ENCODE measurements at regions not wholly inside any gene's neighbourhood (a gene's known extent, or its start where the extent isn't known, plus 50 kb on each side); places are given as distances from the start of the nearest gene placed in this dataset.

GRCh38 chr13:88590574-88590973, 919.4 kb downstream of the SLITRK5 start:
- no peak for DNase-seq
- H3K27ac Mint-ChIP-seq = no peak overlapping the region
- H3K36me3 Mint-ChIP-seq = peaks cover 13 to 29% (median 16%) of the 10 kb centered on the region in 3 donors
- peaks cover 12 to 37% (median 21%) of the 10 kb centered on the region in 6 donors for H3K9me3 Mint-ChIP-seq
- H3K4me3 Mint-ChIP-seq = no peak overlapping the region
- peaks cover 0 to 2% (median 0%) of the 10 kb centered on the region in 3 donors for H3K27me3 Mint-ChIP-seq (ENCODE audit: low read depth in 3 of 3)
- H3K4me1 Mint-ChIP-seq = peaks cover 7 to 12% of the 10 kb centered on the region in 2 donors

- Mint-ChIP-seq H3K27ac (no peak overlapping the region), H3K4me3 (no peak overlapping the region), H3K36me3 (peaks cover 13 to 24% (median 17%) of the 10 kb centered on the region in 3 donors), H3K9me3 (peaks cover 13 to 37% (median 26%) of the 10 kb centered on the region in 6 donors), H3K27me3 (ENCODE audit: low read depth in 3 of 3) (peaks cover 0 to 4% (median 0%) of the 10 kb centered on the region in 3 donors), H3K4me1 (peaks cover 2 to 7% of the 10 kb centered on the region in 2 donors)
- no peak for DNase-seq
Measured at GRCh38 chr13:88592105-88592504, 920.9 kb downstream of the SLITRK5 start.

DNA sequence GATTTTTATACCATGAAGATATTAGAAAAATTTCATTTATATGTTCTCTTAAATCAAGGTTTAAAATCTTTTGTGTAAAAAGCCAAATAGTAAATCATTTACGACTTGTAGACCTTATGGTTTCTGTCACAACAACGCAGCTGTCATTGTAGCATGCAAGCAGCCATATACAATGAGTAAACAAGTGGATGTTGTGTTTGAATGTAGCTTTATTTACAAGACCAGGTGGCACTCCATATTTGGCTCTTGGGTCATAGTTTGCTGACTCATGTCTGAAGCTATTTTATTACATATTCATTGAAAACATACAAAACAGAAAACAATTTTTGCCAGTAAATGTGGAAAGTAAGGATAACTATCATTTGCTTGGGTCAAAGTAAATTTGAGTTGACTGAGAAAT, 930.8 kb downstream of the SLITRK5 start:
- H3K36me3 Mint-ChIP-seq = peaks cover 0 to 5% (median 5%) of the 10 kb centered on the region in 3 donors
- H3K4me3 Mint-ChIP-seq = no peak overlapping the region
- peaks cover 0 to 16% (median 5%) of the 10 kb centered on the region in 6 donors for H3K9me3 Mint-ChIP-seq
- H3K27ac Mint-ChIP-seq = no peak overlapping the region
- DNase-seq = no peak
- H3K27me3 Mint-ChIP-seq (ENCODE audit: low read depth in 3 of 3) = peaks cover 0 to 2% (median 0%) of the 10 kb centered on the region in 3 donors
- no peaks in the 10 kb centered on the region for H3K4me1 Mint-ChIP-seq

- peaks cover 0 to 2% (median 0%) of the 10 kb centered on the region in 3 donors for H3K27me3 Mint-ChIP-seq (ENCODE audit: low read depth in 3 of 3)
- H3K36me3 Mint-ChIP-seq = peaks cover 0 to 5% (median 5%) of the 10 kb centered on the region in 3 donors
- H3K27ac Mint-ChIP-seq = peak overlapping the region in 1 of 6 donors; percentile 25
- DNase-seq = no peak
- peaks cover 0 to 9% (median 2%) of the 10 kb centered on the region in 6 donors for H3K9me3 Mint-ChIP-seq
- H3K4me3 Mint-ChIP-seq = no peak overlapping the region
- H3K4me1 Mint-ChIP-seq = no peaks in the 10 kb centered on the region
Measured at GRCh38 chr13:88602786-88603777, 931.9 kb downstream of the SLITRK5 start.

GRCh38 chr13:88617176-88617575, 946.0 kb downstream of the SLITRK5 start:
- H3K27me3 Mint-ChIP-seq (ENCODE audit: low read depth in 3 of 3) = peaks cover 0 to 3% (median 2%) of the 10 kb centered on the region in 3 donors
- no peak overlapping the region for H3K4me3 Mint-ChIP-seq
- peaks cover 22 to 38% of the 10 kb centered on the region in 2 donors for H3K4me1 Mint-ChIP-seq

DNA sequence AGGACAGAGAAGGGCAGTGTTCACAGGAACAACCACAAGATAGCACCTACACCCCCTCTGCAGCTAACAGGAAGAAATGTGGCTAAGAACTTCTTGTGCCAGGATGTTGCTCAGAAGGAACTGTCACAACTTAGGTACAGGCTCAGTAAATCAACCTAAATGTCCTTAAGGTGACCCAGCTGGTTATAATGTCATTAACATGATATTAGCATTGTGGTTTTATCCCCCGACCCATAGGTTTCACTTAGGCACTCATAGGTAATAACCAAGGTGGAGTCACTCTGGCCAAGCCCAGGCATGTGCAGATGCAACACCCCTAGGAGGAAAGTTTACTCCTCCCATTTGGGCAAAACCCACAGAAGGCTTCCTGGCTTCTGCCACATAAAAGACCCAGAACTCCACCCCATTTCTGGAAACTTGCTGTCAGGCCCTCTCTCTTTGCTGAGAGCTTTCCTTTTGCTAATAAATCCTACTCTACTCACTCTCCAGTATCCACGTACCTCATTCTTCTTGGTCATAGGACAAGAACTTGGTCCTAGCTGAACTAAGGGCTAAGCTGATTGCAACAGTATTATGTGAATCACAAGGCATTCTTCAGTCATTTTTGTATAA, 951.3 kb downstream of the SLITRK5 start:
- Mint-ChIP-seq H3K27ac (peak overlapping the region; percentile 78 to 94 (median 91)), H3K36me3 (peaks cover 24 to 36% (median 30%) of the 10 kb centered on the region in 3 donors)

More at GRCh38 chr13:88617176-88617575, 946.0 kb downstream of the SLITRK5 start:
- peak in 1 of 3 donors; percentile 2 for DNase-seq
- Mint-ChIP-seq H3K27ac (peak overlapping the region in 2 of 6 donors; percentile 11 to 16), H3K9me3 (peaks cover 6 to 26% (median 15%) of the 10 kb centered on the region in 6 donors), H3K36me3 (peaks cover 25 to 38% (median 33%) of the 10 kb centered on the region in 3 donors)

DNA sequence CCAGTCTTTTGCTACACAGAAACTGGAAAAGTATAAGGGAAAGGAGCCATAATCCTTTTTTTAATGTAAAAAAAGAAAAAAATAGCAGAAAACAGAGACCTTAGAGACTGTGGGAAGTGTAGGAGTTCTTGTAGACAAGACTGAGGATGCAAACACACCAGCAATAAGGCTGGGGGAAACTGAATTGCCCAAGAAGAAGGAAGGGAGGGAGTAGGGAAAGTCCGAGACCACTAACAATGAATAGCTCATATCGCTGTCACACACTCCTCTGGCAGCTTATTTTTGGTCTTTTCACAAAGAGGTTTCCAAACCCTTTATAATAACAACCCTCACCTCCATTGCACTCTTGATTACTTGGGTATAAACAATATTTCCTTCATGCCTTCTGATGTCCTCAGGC, 952.0 kb downstream of the SLITRK5 start:
- Mint-ChIP-seq H3K27ac (peak overlapping the region; percentile 78 to 96 (median 92)), H3K4me3 (peak overlapping the region; percentile 28 to 86 (median 66)), H3K9me3 (peaks cover 3 to 33% (median 19%) of the 10 kb centered on the region in 6 donors), H3K36me3 (peaks cover 27 to 33% (median 31%) of the 10 kb centered on the region in 3 donors), H3K27me3 (ENCODE audit: low read depth in 3 of 3) (peaks cover 2 to 8% (median 5%) of the 10 kb centered on the region in 3 donors), H3K4me1 (peaks cover 62 to 87% of the 10 kb centered on the region in 2 donors)
- peak; percentile 53 to 59 (median 54) for DNase-seq

More for the DNA sequence above, 951.3 kb downstream of the SLITRK5 start:
- H3K9me3 Mint-ChIP-seq = peaks cover 3 to 33% (median 20%) of the 10 kb centered on the region in 6 donors
- H3K4me3 Mint-ChIP-seq = peak overlapping the region; percentile 73 to 89 (median 77)
- peaks cover under 1 to 8% (median 5%) of the 10 kb centered on the region in 3 donors for H3K27me3 Mint-ChIP-seq (ENCODE audit: low read depth in 3 of 3)
- peaks cover 60 to 86% of the 10 kb centered on the region in 2 donors for H3K4me1 Mint-ChIP-seq
- peak; percentile 72 to 79 (median 77) for DNase-seq

DNA sequence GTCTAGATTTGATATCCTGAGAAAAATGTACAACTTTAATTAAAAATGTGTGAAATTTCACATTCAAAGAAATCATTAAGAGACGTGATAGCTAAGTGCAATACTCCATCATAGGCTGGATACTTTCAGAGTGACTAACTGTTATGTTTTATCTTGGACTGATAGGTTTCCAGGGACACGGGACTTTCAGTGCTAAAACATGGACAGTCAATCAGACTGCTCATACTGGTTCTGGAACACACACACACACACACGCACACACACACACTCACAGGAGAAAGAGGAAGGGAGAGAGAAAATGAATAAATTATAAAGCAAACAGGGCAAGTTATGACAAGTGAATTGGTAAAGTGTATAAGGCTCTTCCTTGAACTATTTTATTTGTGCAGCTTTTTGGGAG, 955.9 kb downstream of the SLITRK5 start:
- no peak overlapping the region for H3K27ac Mint-ChIP-seq
- H3K36me3 Mint-ChIP-seq = peaks cover 21 to 24% (median 24%) of the 10 kb centered on the region in 3 donors
- peaks cover 51 to 62% of the 10 kb centered on the region in 2 donors for H3K4me1 Mint-ChIP-seq
- peaks cover 3 to 33% (median 17%) of the 10 kb centered on the region in 6 donors for H3K9me3 Mint-ChIP-seq
- peaks cover 2 to 9% (median 3%) of the 10 kb centered on the region in 3 donors for H3K27me3 Mint-ChIP-seq (ENCODE audit: low read depth in 3 of 3)
- no peak overlapping the region for H3K4me3 Mint-ChIP-seq
- no peak for DNase-seq

GRCh38 chr13:88628882-88629281, 957.7 kb downstream of the SLITRK5 start:
- H3K4me3 Mint-ChIP-seq = no peak overlapping the region
- H3K9me3 Mint-ChIP-seq = peaks cover 3 to 33% (median 15%) of the 10 kb centered on the region in 6 donors
- peaks cover 20 to 25% (median 24%) of the 10 kb centered on the region in 3 donors for H3K36me3 Mint-ChIP-seq
- H3K27ac Mint-ChIP-seq = peak overlapping the region in 2 of 6 donors; percentile 28 to 31
- DNase-seq = no peak
- H3K4me1 Mint-ChIP-seq = peaks cover 35 to 44% of the 10 kb centered on the region in 2 donors
- H3K27me3 Mint-ChIP-seq (ENCODE audit: low read depth in 3 of 3) = peaks cover 2 to 3% (median 2%) of the 10 kb centered on the region in 3 donors

DNA sequence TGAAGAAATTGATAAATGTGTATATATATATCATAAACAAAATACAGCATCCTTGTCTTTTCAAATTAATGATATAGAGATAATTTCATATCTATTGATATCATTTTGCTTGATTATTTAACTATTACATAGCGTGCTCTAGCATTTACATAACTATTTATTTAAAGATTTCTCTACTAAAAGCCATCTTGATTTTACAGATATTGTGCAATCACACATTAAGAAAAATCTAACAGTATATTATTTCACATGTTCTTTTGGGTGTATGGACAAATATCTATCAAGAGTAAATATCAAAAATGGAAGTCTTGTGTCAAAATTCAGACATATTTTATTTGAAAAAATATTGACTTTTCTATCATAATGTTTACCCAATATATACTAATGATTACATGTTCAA, 966.8 kb downstream of the SLITRK5 start:
- DNase-seq = no peak
- Mint-ChIP-seq H3K9me3 (peaks cover 0 to 4% (median 0%) of the 10 kb centered on the region in 6 donors), H3K4me3 (no peak overlapping the region), H3K36me3 (peaks cover 3 to 14% (median 4%) of the 10 kb centered on the region in 3 donors), H3K27me3 (ENCODE audit: low read depth in 3 of 3) (no peaks in the 10 kb centered on the region), H3K27ac (no peak overlapping the region), H3K4me1 (no peaks in the 10 kb centered on the region)

GRCh38 chr13:88643233-88643632, 972.1 kb downstream of the SLITRK5 start:
- H3K4me3 Mint-ChIP-seq = no peak overlapping the region
- peaks cover 0 to 16% (median 3%) of the 10 kb centered on the region in 6 donors for H3K9me3 Mint-ChIP-seq
- peaks cover 4 to 22% (median 8%) of the 10 kb centered on the region in 3 donors for H3K36me3 Mint-ChIP-seq
- H3K27ac Mint-ChIP-seq = no peak overlapping the region
- no peaks in the 10 kb centered on the region for H3K27me3 Mint-ChIP-seq (ENCODE audit: low read depth in 3 of 3)
- H3K4me1 Mint-ChIP-seq = peaks cover 0 to under 1% of the 10 kb centered on the region in 2 donors
- no peak for DNase-seq

GRCh38 chr13:88648598-88649373, 977.6 kb downstream of the SLITRK5 start:
- Mint-ChIP-seq H3K9me3 (peaks cover 0 to 14% (median 6%) of the 10 kb centered on the region in 6 donors), H3K27me3 (ENCODE audit: low read depth in 3 of 3) (peaks cover 0 to 1% (median 0%) of the 10 kb centered on the region in 3 donors), H3K36me3 (peaks cover 3 to 10% (median 6%) of the 10 kb centered on the region in 3 donors), H3K4me3 (no peak overlapping the region), H3K4me1 (peaks cover 19 to 29% of the 10 kb centered on the region in 2 donors), H3K27ac (peak overlapping the region in 5 of 6 donors; percentile 4 to 75 (median 56))
- DNase-seq = no peak

Measured in immature natural killer cell (primary cell).